HepG2 (cell line): ENCODE measurements at regions not wholly inside any gene's neighbourhood (a gene's known extent, or its start where the extent isn't known, plus 50 kb on each side); places are given as distances from the start of the nearest gene placed in this dataset.

Experiments used
- ATAC-seq: fragments of 200-7000 bp; cut with Tn5 transposase; 3 replicates; pipeline ENCODE4 v1.9.1; 2020; ENCODE audit warnings: mild to moderate bottlenecking, moderate library complexity
- BruUV-seq: library from RNA; stranded (reverse); fragments of 400-500 nt; replicated peaks from 2 replicates; lab custom pipeline; 2021; lab: Mats Ljungman, UMichigan
- CTCF ChIA-PET: fragments of 300-600 bp; formaldehyde crosslinking; extraction: SDS; loops from one replicate; lab custom pipeline; 2021; ENCODE audit warnings: low total read pairs, inconsistent platforms, low intra/inter-chr PET ratio; lab: Yijun Ruan, JAX
- POLR2A ChIA-PET: fragments of 350-600 bp; sonication (Branson Sonifier 250); formaldehyde crosslinking; loops from one replicate; lab custom pipeline; 2020; ENCODE audit warnings: antibody characterized with exemption, inconsistent platforms; lab: Yijun Ruan, JAX
- DNase-seq: peaks from one replicate; pipeline ENCODE4 v3.0.0-alpha.2; 2015; ENCODE audit warnings: low spot score
- FAIRE-seq: peaks from 3 replicates; lab custom pipeline; 2011; peaks lifted over from hg19 to GRCh38; lab: Jason Lieb, UNC
- H2AFZ ChIP-seq: one replicate; pipeline ENCODE4 v1.6.1; 2011; ENCODE audit warnings: low read length, inconsistent platforms
- H3K27ac ChIP-seq: fragments of 300-600 bp; 3 replicates; pipeline ENCODE4 v1.8.0; 2011; ENCODE audit warnings: mixed run types, mild to moderate bottlenecking, mixed read lengths, low read length, inconsistent platforms; ENCODE audit not compliant: insufficient read depth; ENCODE audit errors: extremely low read length
- H3K27me3 ChIP-seq, 2 experiments: fragments of 200-600 bp in 1 of 2; 2 replicates in 1 of 2; 3 replicates in 1 of 2; pipeline versions ENCODE4 v1.6.0 to v1.8.0; 2011; ENCODE audit warnings: low read length in 2 of 2, mild to moderate bottlenecking in 2 of 2, moderate library complexity in 2 of 2, inconsistent platforms in 1 of 2; ENCODE audit not compliant: insufficient read depth in 2 of 2, control insufficient read depth in 1 of 2
- H3K36me3 ChIP-seq, 2 experiments: fragments of 200-600 bp in 1 of 2; replicated peaks in 1 of 2; 2 replicates in 1 of 2; 3 replicates in 1 of 2; pipeline versions ENCODE4 v1.5.1 to v1.8.0; 2011; ENCODE audit warnings: low read length in 2 of 2, inconsistent platforms in 1 of 2; ENCODE audit not compliant: insufficient read depth in 2 of 2, control insufficient read depth in 1 of 2
- H3K4me1 ChIP-seq: 2 replicates; pipeline ENCODE4 v1.5.1; 2012; ENCODE audit warnings: low read length, inconsistent platforms; ENCODE audit not compliant: insufficient read depth
- H3K4me2 ChIP-seq: 2 replicates; pipeline ENCODE4 v1.6.0; 2011; ENCODE audit warnings: low read depth, low read length, inconsistent platforms
- H3K4me3 ChIP-seq, 3 experiments: fragments of 200-600 bp in 1 of 3; sonication (generic), shearing (Covaris generic) in 1 of 3; replicated peaks in 1 of 3; 2 replicates each; pipeline ENCODE4 v1.5.1; 2011 to 2016; ENCODE audit warnings: low read length in 3 of 3, inconsistent platforms in 2 of 3, low read depth in 2 of 3, mild to moderate bottlenecking in 2 of 3, control low read depth in 1 of 3, mixed read lengths in 1 of 3; ENCODE audit not compliant: insufficient read depth in 1 of 3
- H3K79me2 ChIP-seq: one replicate; pipeline ENCODE4 v1.6.1; 2011; ENCODE audit warnings: low read length, inconsistent platforms; ENCODE audit not compliant: insufficient read depth
- H3K9ac ChIP-seq: 2 replicates; pipeline ENCODE4 v1.6.0; 2011; ENCODE audit warnings: mild to moderate bottlenecking, low read depth, low read length, inconsistent platforms; ENCODE audit not compliant: insufficient read depth
- H3K9me3 ChIP-seq: 2 replicates; pipeline ENCODE4 v1.5.1; 2012; ENCODE audit warnings: mild to moderate bottlenecking, low read length
- H4K20me1 ChIP-seq: 2 replicates; pipeline ENCODE4 v1.6.0; 2011; ENCODE audit warnings: inconsistent platforms, mild to moderate bottlenecking, low read length, moderate library complexity; ENCODE audit not compliant: insufficient read depth
- CCAR2 ChIP-seq: fragments of 200-400 bp; formaldehyde crosslinking; optimal IDR thresholded peaks from 2 replicates; pipeline ENCODE3; 2018; ENCODE audit warnings: low read depth, mild to moderate bottlenecking, low read length, moderate library complexity
- CCDC6 ChIP-seq: sonication (generic); formaldehyde crosslinking; IDR thresholded peaks from 2 replicates; pipeline ENCODE4 v1.8.1; 2022; ENCODE audit warnings: mild to moderate bottlenecking, missing genetic modification reagents, moderate library complexity
- HOXA3 ChIP-seq: sonication (generic); formaldehyde crosslinking; IDR thresholded peaks from 2 replicates; pipeline ENCODE4 v1.5.0; 2020; ENCODE audit warnings: missing genetic modification reagents
- NCOA1 ChIP-seq: sonication (generic); formaldehyde crosslinking; IDR thresholded peaks from 2 replicates; pipeline ENCODE4 v1.9.0; 2021; ENCODE audit warnings: missing genetic modification reagents
- PBX3 ChIP-seq: sonication (generic); formaldehyde crosslinking; IDR thresholded peaks from 2 replicates; pipeline ENCODE4 v1.8.1; 2023; ENCODE audit warnings: missing genetic modification reagents, inconsistent platforms, borderline replicate concordance
- SNAI1 ChIP-seq: sonication (generic); formaldehyde crosslinking; IDR thresholded peaks from 2 replicates; pipeline ENCODE4 v1.5.0; 2020; ENCODE audit warnings: mild to moderate bottlenecking, missing genetic modification reagents, borderline replicate concordance
- SRSF4 ChIP-seq: fragments of 200-400 bp; formaldehyde crosslinking; IDR thresholded peaks from one replicate; pipeline ENCODE4 v1.6.1; 2018; ENCODE audit warnings: mild to moderate bottlenecking, low read depth, low read length, moderate library complexity; ENCODE audit not compliant: poor library complexity, severe bottlenecking
- ZBTB2 ChIP-seq: sonication (generic); formaldehyde crosslinking; IDR thresholded peaks from 2 replicates; pipeline ENCODE4 v1.8.0; 2022; ENCODE audit warnings: low read depth, missing genetic modification reagents
- WGBS: methylation state at CpG from one replicate; pipeline ENCODE4 v1.1.6; 2017; ENCODE audit warnings: low lambda C conversion rate; 5-methylcytosine and 5-hydroxymethylcytosine counted together
- in situ Hi-C: cut with HindIII; loops from 2 replicates; pipeline ENCODE4 v1.10.0; 2017; ENCODE audit warnings: low pct_unique_long_range_greater_than_20kb; ENCODE audit not compliant: extremely low pct_ligation_motif_present
- intact Hi-C: fragments of 100-400 bp; cut with micrococcal nuclease; formaldehyde crosslinking; loops from one replicate; pipeline ENCODE4 v1.10.0; 2022; ENCODE audit not compliant: unreplicated experiment

GRCh38 chr4:114538012-114538617, 60.5 kb upstream of the UGT8 start:
- ChIA-PET CTCF (no interaction called here), POLR2A (no interaction called here)
- no peak for FAIRE-seq
- ATAC-seq, result no peak
- H3K27me3 ChIP-seq, result no peaks in the 10 kb centered on the region
- intact Hi-C loops (no loop called here), in situ Hi-C loops (no loop called here)
- H4K20me1 ChIP-seq, result no peaks in the 10 kb centered on the region
- no peak overlapping the region for H3K4me3 ChIP-seq
- WGBS, result 100% methylated on average over 3 of the region's 5 CpGs
- no peaks in the 10 kb centered on the region for H3K36me3 ChIP-seq
- H3K9ac ChIP-seq, result no peak overlapping the region
- BruUV-seq, result no TSS peak
- no peaks in the 10 kb centered on the region for H3K9me3 ChIP-seq
- no peak overlapping the region for H3K27ac ChIP-seq
- H3K4me2 ChIP-seq, result no peak overlapping the region
- H2AFZ ChIP-seq, result no peak overlapping the region
- TF ChIP-seq PBX3 (CRISPR knock-in tag), result no peak
- no peak for TF ChIP-seq SNAI1
- TF ChIP-seq SRSF4, result no peak
- no peak for TF ChIP-seq CCAR2
- TF ChIP-seq HOXA3 (CRISPR knock-in tag), result no peak
- no peak for TF ChIP-seq NCOA1 (CRISPR knock-in tag)
- no peak for TF ChIP-seq ZBTB2 (CRISPR knock-in tag)
- TF ChIP-seq CCDC6 (CRISPR knock-in tag), result no peak
- DNase-seq, result no peak
- no peaks in the 10 kb centered on the region for H3K4me1 ChIP-seq
- no peaks in the 10 kb centered on the region for H3K79me2 ChIP-seq
